BE2C (cell line): ENCODE measurements at regions not wholly inside any gene's neighbourhood (a gene's known extent, or its start where the extent isn't known, plus 50 kb on each side); places are given as distances from the start of the nearest gene placed in this dataset.
"Not testable (repeated sequence)": the region's sequence is repeated elsewhere in the genome, so short reads cannot be mapped to it uniquely, and the experiment has no call there.

Experiments used
- DNase-seq: peaks from one replicate; pipeline ENCODE4 v3.0.0-alpha.2; 2020
- H3K27me3 ChIP-seq: fragments of 250-450 bp; sonication (Bioruptor Pico); 2 replicates; pipeline ENCODE4 v1.5.1; 2020; ENCODE audit warnings: mild to moderate bottlenecking
- H3K36me3 ChIP-seq: fragments of 250-450 bp; sonication (Bioruptor Pico); 2 replicates; pipeline ENCODE4 v1.5.1; 2020; ENCODE audit warnings: mild to moderate bottlenecking
- H3K4me1 ChIP-seq: fragments of 250-450 bp; sonication (Bioruptor Pico); 2 replicates; pipeline ENCODE4 v1.5.1; 2020
- H3K4me3 ChIP-seq: 2 replicates; pipeline ENCODE4 v1.5.1; 2011; ENCODE audit warnings: low read depth, low read length
- H3K9me3 ChIP-seq: fragments of 250-450 bp; sonication (Bioruptor Pico); 2 replicates; pipeline ENCODE4 v1.5.1; 2020
- TF ChIP-seq, protein P1 (sequence below): IDR thresholded peaks from 2 replicates; pipeline ENCODE4 v1.5.1; 2012; ENCODE audit warnings: mild to moderate bottlenecking, low read depth, low read length

DNA sequence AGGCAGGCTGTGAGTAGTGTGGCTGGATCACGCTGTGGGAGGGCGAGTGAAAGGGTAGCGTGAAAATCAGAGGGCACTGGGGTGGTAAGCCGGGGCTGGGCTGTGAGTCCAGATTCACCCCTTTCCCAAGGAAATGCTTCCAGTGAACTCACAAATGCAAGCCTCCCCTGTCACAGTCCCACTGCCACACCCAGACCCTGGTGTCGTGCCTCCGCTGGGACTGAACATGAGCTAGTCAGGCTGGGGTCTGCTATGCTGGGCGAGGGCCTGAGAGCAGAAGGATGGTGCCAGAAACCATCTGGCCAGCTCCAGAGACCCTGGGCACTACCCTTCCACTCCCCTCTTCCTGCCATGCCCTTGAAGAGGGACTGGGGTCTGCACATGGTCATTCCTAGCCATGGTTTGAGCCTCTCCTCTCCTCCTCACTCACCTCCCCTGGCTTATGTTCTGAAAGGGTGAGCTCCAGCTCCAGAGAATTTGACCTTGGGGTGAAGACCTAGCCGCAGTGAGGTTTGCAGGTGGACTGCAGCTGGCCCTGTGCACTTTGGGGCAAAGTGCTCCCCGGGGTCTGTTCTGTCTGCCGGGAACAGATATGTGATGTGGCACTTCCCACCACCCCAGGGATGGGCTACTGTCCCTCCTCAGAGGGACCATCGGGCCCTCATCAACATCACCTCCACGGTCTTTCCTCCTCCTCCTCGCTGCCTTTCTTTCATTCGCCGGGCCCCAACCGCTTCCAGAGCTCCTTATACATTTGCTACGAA, 365.6 kb downstream of the RPS6KC1 start:
- no peaks in the 10 kb centered on the region for H3K4me1 ChIP-seq
- no peaks in the 10 kb centered on the region for H3K27me3 ChIP-seq
- H3K36me3 ChIP-seq = no peaks in the 10 kb centered on the region
- TF ChIP-seq, protein P1, sequence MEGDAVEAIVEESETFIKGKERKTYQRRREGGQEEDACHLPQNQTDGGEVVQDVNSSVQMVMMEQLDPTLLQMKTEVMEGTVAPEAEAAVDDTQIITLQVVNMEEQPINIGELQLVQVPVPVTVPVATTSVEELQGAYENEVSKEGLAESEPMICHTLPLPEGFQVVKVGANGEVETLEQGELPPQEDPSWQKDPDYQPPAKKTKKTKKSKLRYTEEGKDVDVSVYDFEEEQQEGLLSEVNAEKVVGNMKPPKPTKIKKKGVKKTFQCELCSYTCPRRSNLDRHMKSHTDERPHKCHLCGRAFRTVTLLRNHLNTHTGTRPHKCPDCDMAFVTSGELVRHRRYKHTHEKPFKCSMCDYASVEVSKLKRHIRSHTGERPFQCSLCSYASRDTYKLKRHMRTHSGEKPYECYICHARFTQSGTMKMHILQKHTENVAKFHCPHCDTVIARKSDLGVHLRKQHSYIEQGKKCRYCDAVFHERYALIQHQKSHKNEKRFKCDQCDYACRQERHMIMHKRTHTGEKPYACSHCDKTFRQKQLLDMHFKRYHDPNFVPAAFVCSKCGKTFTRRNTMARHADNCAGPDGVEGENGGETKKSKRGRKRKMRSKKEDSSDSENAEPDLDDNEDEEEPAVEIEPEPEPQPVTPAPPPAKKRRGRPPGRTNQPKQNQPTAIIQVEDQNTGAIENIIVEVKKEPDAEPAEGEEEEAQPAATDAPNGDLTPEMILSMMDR = no peak
- no peak overlapping the region for H3K4me3 ChIP-seq
- no peak for DNase-seq
- H3K9me3 ChIP-seq = no peaks in the 10 kb centered on the region

DNA sequence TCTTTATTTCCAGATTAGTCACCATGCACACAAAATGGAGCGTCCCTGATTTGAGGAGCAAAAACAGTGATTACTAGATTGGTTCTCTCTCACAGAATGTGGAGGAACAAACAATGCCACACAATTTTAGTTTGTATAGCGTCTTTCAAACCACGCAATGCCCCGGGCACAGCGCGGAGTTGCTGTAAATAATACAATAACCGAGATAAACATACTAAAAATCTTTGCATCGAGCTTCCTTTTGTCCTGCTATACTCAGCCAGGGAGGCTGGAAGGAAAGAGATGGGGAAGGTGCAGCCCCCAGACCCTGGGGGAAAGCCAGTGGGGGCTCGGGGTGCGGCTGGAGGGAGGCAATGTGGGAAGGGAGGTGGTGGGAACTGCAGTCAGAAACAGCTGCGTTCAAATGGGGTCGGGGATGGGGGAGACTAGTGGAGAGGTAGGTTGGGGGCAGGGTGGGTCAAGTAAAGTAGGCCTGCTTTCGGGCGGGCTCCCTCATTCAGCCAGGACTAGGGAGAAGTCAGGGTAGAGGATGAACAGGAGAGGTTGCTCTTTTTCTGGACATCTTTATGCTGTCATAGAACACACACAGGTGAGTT, 366.3 kb downstream of the RPS6KC1 start:
- no peaks in the 10 kb centered on the region for H3K9me3 ChIP-seq
- DNase-seq = no peak
- H3K4me1 ChIP-seq = no peaks in the 10 kb centered on the region
- TF ChIP-seq, protein P1 = no peak
- H3K27me3 ChIP-seq = no peaks in the 10 kb centered on the region
- no peaks in the 10 kb centered on the region for H3K36me3 ChIP-seq
- no peak overlapping the region for H3K4me3 ChIP-seq

DNA sequence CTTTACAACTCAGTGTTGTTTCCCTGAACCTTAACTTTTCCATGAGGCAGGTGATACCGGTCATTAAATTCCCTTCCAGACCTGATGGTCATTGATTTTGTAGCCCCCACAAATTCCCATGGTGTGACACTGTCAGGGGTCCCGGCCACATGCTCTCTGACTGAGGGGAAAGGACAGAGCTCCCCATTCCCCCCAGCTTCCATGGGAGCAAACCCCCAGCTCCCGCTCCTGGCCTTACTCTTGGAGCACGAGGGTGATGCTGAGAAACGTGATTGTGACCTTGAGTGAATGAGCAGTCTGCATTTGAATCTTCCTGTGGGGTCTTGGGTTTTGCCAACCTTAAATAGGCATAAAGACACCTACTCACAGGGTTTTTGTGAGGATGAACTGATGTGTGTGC, 366.8 kb downstream of the RPS6KC1 start:
- Histone ChIP-seq H3K4me1 (no peaks in the 10 kb centered on the region), H3K9me3 (no peaks in the 10 kb centered on the region), H3K36me3 (no peaks in the 10 kb centered on the region), H3K4me3 (no peak overlapping the region), H3K27me3 (no peaks in the 10 kb centered on the region)
- TF ChIP-seq, protein P1 = no peak
- no peak for DNase-seq

DNA sequence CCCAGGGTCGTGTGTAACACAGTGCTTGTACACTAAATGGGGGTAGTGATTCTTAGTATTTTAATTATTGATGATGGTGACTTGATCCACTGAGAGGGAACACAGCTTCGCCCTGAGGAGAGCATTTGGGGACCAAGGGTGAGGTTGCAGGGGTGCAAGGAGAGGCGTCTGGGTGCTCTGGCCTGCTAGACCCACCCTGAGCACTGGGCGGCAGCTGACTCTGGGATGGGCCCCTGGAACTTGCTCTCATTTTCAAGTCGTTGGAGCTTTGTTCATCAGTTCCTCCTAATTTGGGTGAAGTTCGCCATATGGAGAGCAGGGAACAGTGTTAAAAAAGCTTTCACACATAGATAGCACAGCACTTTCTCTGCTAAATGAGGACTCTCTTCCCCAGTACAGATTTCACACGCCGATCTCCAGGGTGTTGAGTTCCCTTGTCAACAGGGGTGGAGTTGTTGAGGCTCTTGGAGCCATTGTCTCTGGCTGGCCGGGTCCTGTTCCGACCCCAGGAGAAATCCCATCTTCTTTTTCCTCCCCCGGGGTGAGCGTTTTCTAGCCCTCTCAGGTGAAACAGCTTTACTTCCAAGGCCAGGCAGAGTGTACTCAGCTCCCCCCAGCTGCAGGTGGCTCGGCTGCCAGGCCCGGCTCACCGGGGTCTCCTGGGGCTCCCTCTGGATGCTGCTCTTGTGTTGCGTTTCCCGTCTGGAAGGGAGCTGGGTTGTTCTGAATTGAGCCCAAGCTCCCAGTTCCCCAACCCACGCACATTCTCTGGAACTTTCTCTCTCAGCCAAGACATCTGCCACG, 367.4 kb downstream of the RPS6KC1 start:
- Histone ChIP-seq H3K9me3 (no peaks in the 10 kb centered on the region), H3K4me1 (no peaks in the 10 kb centered on the region), H3K27me3 (no peaks in the 10 kb centered on the region), H3K4me3 (no peak overlapping the region), H3K36me3 (no peaks in the 10 kb centered on the region)
- TF ChIP-seq, protein P1 = no peak
- no peak for DNase-seq

DNA sequence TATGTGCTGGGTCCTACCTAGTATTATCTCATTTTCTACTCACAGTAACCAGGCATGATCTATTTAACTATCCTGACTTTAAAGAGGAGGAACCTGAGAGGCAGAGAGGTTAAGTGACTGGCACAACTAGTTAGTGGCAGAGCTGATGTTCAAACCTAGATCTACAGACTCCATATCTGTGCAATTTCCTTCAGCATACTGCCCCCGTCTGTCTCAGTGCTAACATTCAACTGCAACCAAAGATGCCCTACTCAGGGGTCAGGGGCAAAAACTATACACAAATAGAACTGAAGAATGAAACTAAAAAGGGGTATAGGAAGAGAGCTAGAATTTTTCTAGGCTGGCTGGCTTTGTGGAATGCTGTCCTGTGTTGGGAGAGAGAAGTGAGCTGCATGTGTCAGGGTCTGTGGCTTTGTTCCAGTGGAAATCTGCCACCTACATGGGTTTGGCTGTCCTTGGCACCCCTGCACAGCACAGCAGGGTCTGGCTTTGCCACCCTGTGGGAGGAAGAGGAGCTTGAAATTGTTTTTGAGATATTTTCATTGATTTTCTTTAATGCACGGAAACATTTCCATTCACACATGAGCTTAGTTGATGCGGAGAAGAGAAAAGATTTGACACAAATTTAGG, 368.5 kb downstream of the RPS6KC1 start:
- TF ChIP-seq, protein P1 = no peak
- no peaks in the 10 kb centered on the region for H3K9me3 ChIP-seq
- no peak overlapping the region for H3K4me3 ChIP-seq
- no peaks in the 10 kb centered on the region for H3K27me3 ChIP-seq
- H3K36me3 ChIP-seq = no peaks in the 10 kb centered on the region
- H3K4me1 ChIP-seq = no peaks in the 10 kb centered on the region
- no peak for DNase-seq

DNA sequence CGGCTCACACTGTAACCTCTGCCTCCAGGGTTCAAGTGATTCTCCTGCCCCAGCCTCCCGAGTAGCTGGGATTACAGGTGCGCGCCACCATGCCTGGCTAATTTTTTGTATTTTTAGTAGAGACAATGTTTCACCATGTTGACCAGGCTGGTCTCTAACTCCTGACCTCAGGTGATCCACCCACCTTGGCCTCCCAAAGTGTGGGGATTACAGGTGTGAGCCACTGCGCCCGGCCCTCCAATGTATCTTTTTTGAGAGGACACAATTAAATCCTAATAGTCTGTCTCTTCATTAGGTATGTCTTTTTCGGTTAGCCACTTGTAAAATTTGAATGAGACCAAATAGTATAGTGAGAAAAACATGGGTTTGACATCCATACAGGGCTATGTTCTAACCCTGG, 370.1 kb downstream of the RPS6KC1 start:
- DNase-seq, H3K27me3 ChIP-seq, H3K4me1 ChIP-seq, H3K4me3 ChIP-seq, H3K9me3 ChIP-seq, H3K36me3 ChIP-seq: not testable (repeated sequence)
